ENCODE measurements at regions not wholly inside any gene's neighbourhood (a gene's known extent, or its start where the extent isn't known, plus 50 kb on each side); places are given as distances from the start of the nearest gene placed in this dataset.

DNA sequence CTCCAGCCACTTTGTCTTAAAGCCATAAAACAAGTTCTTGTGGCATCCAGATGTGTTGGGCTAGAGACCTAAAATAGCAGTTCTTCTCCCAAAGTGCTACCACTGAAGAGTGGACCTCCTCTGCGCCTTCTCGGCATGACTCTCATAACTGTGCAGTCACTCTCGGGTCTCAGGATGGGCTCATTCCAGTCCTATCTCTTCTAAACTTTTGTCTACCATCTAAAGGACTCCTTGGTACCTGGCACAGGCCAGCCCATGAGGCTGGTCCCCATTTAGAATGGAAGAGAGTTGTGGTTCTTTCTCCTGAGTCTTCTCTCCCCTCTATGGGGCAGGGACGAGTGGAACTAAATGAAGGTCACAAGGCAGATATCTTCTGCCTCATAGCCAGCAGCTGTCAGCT lies 272.0 kb upstream of the TMTC4 start:
- no peak for TF ChIP-seq TAF1 (IDR thresholded peaks at IDR 0.05; ENCODE audit: borderline replicate concordance, insufficient read depth, low read length)
- TF ChIP-seq, protein P1, sequence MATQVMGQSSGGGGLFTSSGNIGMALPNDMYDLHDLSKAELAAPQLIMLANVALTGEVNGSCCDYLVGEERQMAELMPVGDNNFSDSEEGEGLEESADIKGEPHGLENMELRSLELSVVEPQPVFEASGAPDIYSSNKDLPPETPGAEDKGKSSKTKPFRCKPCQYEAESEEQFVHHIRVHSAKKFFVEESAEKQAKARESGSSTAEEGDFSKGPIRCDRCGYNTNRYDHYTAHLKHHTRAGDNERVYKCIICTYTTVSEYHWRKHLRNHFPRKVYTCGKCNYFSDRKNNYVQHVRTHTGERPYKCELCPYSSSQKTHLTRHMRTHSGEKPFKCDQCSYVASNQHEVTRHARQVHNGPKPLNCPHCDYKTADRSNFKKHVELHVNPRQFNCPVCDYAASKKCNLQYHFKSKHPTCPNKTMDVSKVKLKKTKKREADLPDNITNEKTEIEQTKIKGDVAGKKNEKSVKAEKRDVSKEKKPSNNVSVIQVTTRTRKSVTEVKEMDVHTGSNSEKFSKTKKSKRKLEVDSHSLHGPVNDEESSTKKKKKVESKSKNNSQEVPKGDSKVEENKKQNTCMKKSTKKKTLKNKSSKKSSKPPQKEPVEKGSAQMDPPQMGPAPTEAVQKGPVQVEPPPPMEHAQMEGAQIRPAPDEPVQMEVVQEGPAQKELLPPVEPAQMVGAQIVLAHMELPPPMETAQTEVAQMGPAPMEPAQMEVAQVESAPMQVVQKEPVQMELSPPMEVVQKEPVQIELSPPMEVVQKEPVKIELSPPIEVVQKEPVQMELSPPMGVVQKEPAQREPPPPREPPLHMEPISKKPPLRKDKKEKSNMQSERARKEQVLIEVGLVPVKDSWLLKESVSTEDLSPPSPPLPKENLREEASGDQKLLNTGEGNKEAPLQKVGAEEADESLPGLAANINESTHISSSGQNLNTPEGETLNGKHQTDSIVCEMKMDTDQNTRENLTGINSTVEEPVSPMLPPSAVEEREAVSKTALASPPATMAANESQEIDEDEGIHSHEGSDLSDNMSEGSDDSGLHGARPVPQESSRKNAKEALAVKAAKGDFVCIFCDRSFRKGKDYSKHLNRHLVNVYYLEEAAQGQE (IDR thresholded peaks at IDR 0.05; ENCODE audit: insufficient read depth in 1 of 2, low read depth in 2 of 2, low read length in 2 of 2), result no peak
- TF ChIP-seq POLR2AphosphoS5 (IDR thresholded peaks at IDR 0.05; ENCODE audit: low read depth, low read length), result no peak
- TF ChIP-seq SIN3A (IDR thresholded peaks at IDR 0.05; ENCODE audit: borderline replicate concordance, insufficient read depth, low read length), result no peak
- no peak for TF ChIP-seq FOXP2 (optimal IDR thresholded peaks at IDR 0.05; ENCODE audit: borderline replicate concordance, extremely low read depth, extremely low read length, insufficient read depth)

DNA sequence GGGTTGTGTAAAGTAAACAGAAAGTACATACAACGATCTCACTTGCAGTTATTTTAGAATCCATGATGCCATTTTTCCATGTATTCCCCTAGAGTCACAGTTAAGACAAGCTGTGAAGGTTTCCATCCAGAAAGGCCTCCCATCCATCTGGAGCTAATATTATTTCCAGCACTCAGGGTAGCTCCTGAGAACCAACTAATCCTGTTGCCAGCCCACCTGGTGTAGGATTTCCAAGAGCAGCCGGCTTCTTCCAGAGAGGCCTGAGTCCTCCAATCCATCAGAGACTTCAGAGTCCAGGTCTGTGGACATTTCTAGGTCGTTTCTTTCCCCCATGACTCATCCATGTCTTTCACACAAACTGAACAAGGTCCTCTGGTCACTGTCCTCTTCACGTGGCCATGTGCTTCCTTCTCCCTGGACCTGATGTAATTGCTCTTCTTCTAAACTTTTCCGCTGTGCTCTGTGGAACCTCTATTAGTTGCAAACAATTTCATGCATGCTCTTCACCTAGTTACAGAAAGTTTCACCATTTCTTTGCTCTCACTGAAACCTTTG lies 270.3 kb upstream of the TMTC4 start:
- TF ChIP-seq POLR2AphosphoS5 (IDR thresholded peaks at IDR 0.05; ENCODE audit: low read depth, low read length) (no peak), TAF1 (IDR thresholded peaks at IDR 0.05; ENCODE audit: borderline replicate concordance, insufficient read depth, low read length) (no peak), FOXP2 (optimal IDR thresholded peaks at IDR 0.05; ENCODE audit: borderline replicate concordance, extremely low read depth, extremely low read length, insufficient read depth) (no peak), SIN3A (IDR thresholded peaks at IDR 0.05; ENCODE audit: borderline replicate concordance, insufficient read depth, low read length) (no peak)
- TF ChIP-seq, protein P1 (IDR thresholded peaks at IDR 0.05; ENCODE audit: insufficient read depth in 1 of 2, low read depth in 2 of 2, low read length in 2 of 2), result no peak

DNA sequence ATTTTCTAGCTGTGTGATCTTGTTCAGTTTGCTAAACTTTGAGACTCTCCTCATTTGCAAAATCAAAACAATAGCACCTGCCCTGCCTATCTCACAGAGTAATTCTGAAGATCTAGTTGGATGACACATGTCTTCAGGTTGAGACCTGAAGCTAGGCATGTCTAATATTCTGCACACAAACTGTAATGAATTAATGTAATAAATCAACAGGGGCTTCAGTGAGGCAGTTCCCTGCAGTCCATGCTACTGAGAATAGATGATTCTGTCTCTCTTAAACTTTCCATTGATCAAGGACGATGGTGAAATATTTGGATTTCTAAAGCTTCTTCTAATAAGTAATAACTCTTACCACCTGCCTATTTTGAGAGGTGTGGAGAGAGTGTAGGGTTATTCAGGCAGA lies 268.1 kb upstream of the TMTC4 start:
- TF ChIP-seq POLR2AphosphoS5 (IDR thresholded peaks at IDR 0.05; ENCODE audit: low read depth, low read length), result no peak
- no peak for TF ChIP-seq FOXP2 (optimal IDR thresholded peaks at IDR 0.05; ENCODE audit: borderline replicate concordance, extremely low read depth, extremely low read length, insufficient read depth)
- TF ChIP-seq TAF1 (IDR thresholded peaks at IDR 0.05; ENCODE audit: borderline replicate concordance, insufficient read depth, low read length), result no peak
- TF ChIP-seq, protein P1 (IDR thresholded peaks at IDR 0.05; ENCODE audit: insufficient read depth in 1 of 2, low read depth in 2 of 2, low read length in 2 of 2), result no peak
- no peak for TF ChIP-seq SIN3A (IDR thresholded peaks at IDR 0.05; ENCODE audit: borderline replicate concordance, insufficient read depth, low read length)

GRCh38 chr13:100941377-100942368 lies 267.1 kb upstream of the TMTC4 start:
- TF ChIP-seq SIN3A (IDR thresholded peaks at IDR 0.05; ENCODE audit: borderline replicate concordance, insufficient read depth, low read length) (no peak), FOXP2 (optimal IDR thresholded peaks at IDR 0.05; ENCODE audit: borderline replicate concordance, extremely low read depth, extremely low read length, insufficient read depth) (no peak), POLR2AphosphoS5 (IDR thresholded peaks at IDR 0.05; ENCODE audit: low read depth, low read length) (no peak), TAF1 (IDR thresholded peaks at IDR 0.05; ENCODE audit: borderline replicate concordance, insufficient read depth, low read length) (no peak)
- TF ChIP-seq, protein P1 (IDR thresholded peaks at IDR 0.05; ENCODE audit: insufficient read depth in 1 of 2, low read depth in 2 of 2, low read length in 2 of 2), result no peak

All from PFSK-1 (cell line).